NCI-H128 (cell line): ENCODE measurements at regions not wholly inside any gene's neighbourhood (a gene's known extent, or its start where the extent isn't known, plus 50 kb on each side); places are given as distances from the start of the nearest gene placed in this dataset.

Source experiments
- DNase-seq: peaks from one replicate; lab custom pipeline; 2025; ENCODE audit not compliant: unreplicated experiment; lab: John Stamatoyannopoulos, UW

- no peak for DNase-seq
Measured at GRCh38 chr1:59051007-59051406, 245.9 kb upstream of the FGGY start.

GRCh38 chr1:59052166-59052590, 244.7 kb upstream of the FGGY start:
- DNase-seq: no peak

- no peak for DNase-seq
Measured at GRCh38 chr1:59054172-59054571, 242.7 kb upstream of the FGGY start.

GRCh38 chr1:59055908-59056719, 240.8 kb upstream of the FGGY start:
- DNase-seq: no peak

- no peak for DNase-seq
Measured at GRCh38 chr1:59057211-59057694, 239.6 kb upstream of the FGGY start.

- no peak for DNase-seq
Measured at GRCh38 chr1:59057796-59058195, 239.1 kb upstream of the FGGY start.

- no peak for DNase-seq
Measured at GRCh38 chr1:59058665-59059439, 238.0 kb upstream of the FGGY start.

GRCh38 chr1:59061876-59062275, 235.0 kb upstream of the FGGY start:
- no peak for DNase-seq

GRCh38 chr1:59062743-59063142, 234.2 kb upstream of the FGGY start:
- no peak for DNase-seq

- DNase-seq: no peak
Measured at GRCh38 chr1:59063501-59063900, 233.4 kb upstream of the FGGY start.

- DNase-seq: no peak
Measured at GRCh38 chr1:59064592-59064991, 232.3 kb upstream of the FGGY start.

- DNase-seq: no peak
Measured at GRCh38 chr1:59066236-59066635, 230.7 kb upstream of the FGGY start.

- DNase-seq: no peak
Measured at GRCh38 chr1:59070610-59071009, 226.3 kb upstream of the FGGY start.

- no peak for DNase-seq
Measured at GRCh38 chr1:59071289-59071688, 225.6 kb upstream of the FGGY start.

GRCh38 chr1:59071876-59072582, 224.9 kb upstream of the FGGY start:
- DNase-seq: no peak

GRCh38 chr1:59072583-59072947, 224.3 kb upstream of the FGGY start:
- DNase-seq: no peak

- DNase-seq: no peak
Measured at GRCh38 chr1:59074598-59074997, 222.3 kb upstream of the FGGY start.

GRCh38 chr1:59075021-59075420, 221.9 kb upstream of the FGGY start:
- DNase-seq: no peak

GRCh38 chr1:59076612-59077011, 220.3 kb upstream of the FGGY start:
- no peak for DNase-seq

GRCh38 chr1:59077466-59078069, 219.3 kb upstream of the FGGY start:
- no peak for DNase-seq
